ENCODE measurements at regions not wholly inside any gene's neighbourhood (a gene's known extent, or its start where the extent isn't known, plus 50 kb on each side); places are given as distances from the start of the nearest gene placed in this dataset.

DNA sequence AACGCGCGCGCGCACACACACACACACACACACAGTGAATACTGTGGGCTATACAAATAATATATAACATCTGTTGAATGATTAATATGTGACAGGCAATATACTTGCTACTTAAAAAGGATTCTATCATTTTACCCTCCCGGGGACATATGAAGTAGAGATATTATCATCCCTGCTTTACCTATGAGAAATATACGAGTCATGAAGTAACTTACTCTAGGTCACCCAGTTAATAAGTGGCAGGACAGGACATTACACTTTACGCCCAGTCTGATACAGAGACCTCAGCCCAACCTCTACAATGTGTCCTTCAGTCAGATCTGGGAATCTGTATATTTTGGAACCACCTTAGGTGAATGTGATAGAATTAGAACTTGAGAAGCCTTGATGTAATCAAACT, 55.4 kb downstream of the CCDC54 start:
- H3K9me3 Mint-ChIP-seq: peaks cover 0 to 3% (median 0%) of the 10 kb centered on the region in 7 donors
- H3K27ac Mint-ChIP-seq: no peak overlapping the region
- H3K36me3 Mint-ChIP-seq: no peaks in the 10 kb centered on the region

DNA sequence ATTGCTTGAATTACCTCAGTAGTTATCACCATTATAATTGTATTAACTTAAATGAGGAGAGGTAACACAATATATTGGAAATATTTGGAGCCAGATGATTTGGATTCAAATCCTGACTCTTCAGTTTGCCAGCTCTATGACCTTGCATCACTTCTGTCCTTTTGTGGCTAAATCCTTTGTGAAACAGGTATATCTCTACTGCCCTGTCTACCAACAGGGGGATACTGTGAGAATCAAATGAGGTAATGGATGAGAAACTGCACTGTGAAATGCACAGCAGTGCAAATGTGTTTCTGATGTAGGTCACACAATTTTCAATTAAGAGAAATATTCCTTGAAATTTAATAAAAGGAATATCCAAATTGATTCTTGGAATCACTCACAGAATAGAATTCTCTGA, 58.8 kb downstream of the CCDC54 start:
- Mint-ChIP-seq H3K27ac (no peak overlapping the region), H3K36me3 (no peaks in the 10 kb centered on the region), H3K9me3 (peaks cover 0 to 2% (median 0%) of the 10 kb centered on the region in 7 donors), H3K27me3 (peaks cover 44% of the 10 kb centered on the region), H3K4me3 (no peak overlapping the region), H3K4me1 (peaks cover 4 to 11% (median 6%) of the 10 kb centered on the region in 4 donors)
- H3K27ac ChIP-seq (ENCODE audit: insufficient read depth, low read length, poor library complexity, severe bottlenecking): no peak overlapping the region
- H3K4me1 ChIP-seq (ENCODE audit: control insufficient read depth, insufficient read depth, low read length, poor library complexity, severe bottlenecking): peaks cover 8% of the 10 kb centered on the region
- H3K9me3 ChIP-seq (ENCODE audit: control insufficient read depth in 2 of 2, low read length in 2 of 2): no peaks in the 10 kb centered on the region
- H3K27me3 ChIP-seq (ENCODE audit: control insufficient read depth, insufficient read depth, low read length): peaks cover 11% of the 10 kb centered on the region
- no peaks in the 10 kb centered on the region for H3K36me3 ChIP-seq (ENCODE audit: control insufficient read depth, insufficient read depth, low read length)
- no peak overlapping the region for H3K4me3 ChIP-seq (ENCODE audit: low read depth, low read length)
- no peak for ATAC-seq (ENCODE audit: low read depth in 2 of 2)
- DNase-seq: no peak

More for the DNA sequence above, 55.4 kb downstream of the CCDC54 start:
- H3K4me3 ChIP-seq (ENCODE audit: low read depth, low read length): no peak overlapping the region
- peaks cover 23% of the 10 kb centered on the region for H3K4me1 ChIP-seq (ENCODE audit: control insufficient read depth, insufficient read depth, low read length, poor library complexity, severe bottlenecking)
- Mint-ChIP-seq H3K4me1 (peaks cover 7 to 23% (median 14%) of the 10 kb centered on the region in 4 donors), H3K4me3 (peak overlapping the region; percentile 45 to 90 (median 88)), H3K27me3 (peaks cover 59% of the 10 kb centered on the region)
- peaks cover 22% of the 10 kb centered on the region for H3K27me3 ChIP-seq (ENCODE audit: control insufficient read depth, insufficient read depth, low read length)
- DNase-seq: no peak
- H3K27ac ChIP-seq (ENCODE audit: insufficient read depth, low read length, poor library complexity, severe bottlenecking): no peak overlapping the region
- H3K9me3 ChIP-seq (ENCODE audit: control insufficient read depth in 2 of 2, low read length in 2 of 2): no peaks in the 10 kb centered on the region
- no peak for ATAC-seq (ENCODE audit: low read depth in 2 of 2)
- no peaks in the 10 kb centered on the region for H3K36me3 ChIP-seq (ENCODE audit: control insufficient read depth, insufficient read depth, low read length)

DNA sequence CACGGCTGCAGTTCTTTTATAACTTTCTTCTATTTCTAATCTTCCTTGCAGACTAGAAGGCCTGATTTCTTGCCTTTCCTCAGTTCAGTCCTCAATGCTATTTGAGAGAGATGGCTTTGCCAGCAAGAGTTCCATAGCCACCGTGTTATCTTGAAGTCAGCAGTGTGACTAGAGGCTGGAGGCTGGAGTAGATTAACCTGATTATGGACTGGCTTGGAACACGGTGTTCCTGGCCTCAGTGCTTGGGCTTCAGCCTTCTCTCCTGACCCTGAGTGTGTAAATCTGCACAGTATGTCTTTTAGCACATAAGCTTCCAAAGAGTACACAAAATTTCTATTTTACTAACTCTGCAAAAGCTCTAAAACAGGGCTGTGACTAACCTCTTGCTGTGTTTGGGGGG, 61.4 kb downstream of the CCDC54 start:
- Mint-ChIP-seq H3K27ac (no peak overlapping the region), H3K4me3 (no peak overlapping the region), H3K27me3 (peaks cover 35% of the 10 kb centered on the region), H3K9me3 (no peaks in the 10 kb centered on the region), H3K4me1 (peaks cover 0 to 5% (median 0%) of the 10 kb centered on the region in 4 donors), H3K36me3 (no peaks in the 10 kb centered on the region)
- Histone ChIP-seq H3K4me3 (ENCODE audit: low read depth, low read length) (no peak overlapping the region), H3K27ac (ENCODE audit: insufficient read depth, low read length, poor library complexity, severe bottlenecking) (no peak overlapping the region), H3K36me3 (ENCODE audit: control insufficient read depth, insufficient read depth, low read length) (no peaks in the 10 kb centered on the region), H3K4me1 (ENCODE audit: control insufficient read depth, insufficient read depth, low read length, poor library complexity, severe bottlenecking) (no peaks in the 10 kb centered on the region), H3K9me3 (ENCODE audit: control insufficient read depth in 2 of 2, low read length in 2 of 2) (no peaks in the 10 kb centered on the region), H3K27me3 (ENCODE audit: control insufficient read depth, insufficient read depth, low read length) (peaks cover 6% of the 10 kb centered on the region)
- ATAC-seq (ENCODE audit: low read depth in 2 of 2) (no peak), DNase-seq (no peak)

DNA sequence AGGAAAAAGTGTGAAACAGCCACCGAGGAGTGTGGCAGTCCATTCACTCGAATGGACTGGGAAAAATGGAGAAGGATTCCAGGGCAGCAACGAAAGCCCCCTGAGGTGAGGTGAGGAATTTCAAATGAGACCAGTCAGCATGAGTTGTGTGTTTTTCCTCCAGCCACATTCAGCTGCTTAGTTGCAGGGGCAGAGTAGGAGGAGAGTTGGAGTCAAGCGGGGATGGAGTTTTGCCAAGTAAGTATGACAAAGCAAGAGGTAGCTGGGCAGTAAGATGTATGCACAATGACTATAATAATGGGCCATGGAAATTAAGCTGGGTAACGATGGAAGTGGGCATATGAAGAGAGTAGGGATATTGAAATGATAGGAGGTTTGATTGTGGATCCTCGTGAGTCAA, 64.4 kb downstream of the CCDC54 start:
- peaks cover 0 to 2% (median 0%) of the 10 kb centered on the region in 7 donors for H3K9me3 Mint-ChIP-seq
- no peak overlapping the region for H3K4me3 ChIP-seq (ENCODE audit: low read depth, low read length)
- H3K27me3 Mint-ChIP-seq: peaks cover 25% of the 10 kb centered on the region
- DNase-seq (no peak), ATAC-seq (ENCODE audit: low read depth in 2 of 2) (no peak)
- H3K9me3 ChIP-seq (ENCODE audit: control insufficient read depth in 2 of 2, low read length in 2 of 2): no peaks in the 10 kb centered on the region
- H3K27me3 ChIP-seq (ENCODE audit: control insufficient read depth, insufficient read depth, low read length): no peaks in the 10 kb centered on the region
- no peaks in the 10 kb centered on the region for H3K4me1 ChIP-seq (ENCODE audit: control insufficient read depth, insufficient read depth, low read length, poor library complexity, severe bottlenecking)
- H3K27ac ChIP-seq (ENCODE audit: insufficient read depth, low read length, poor library complexity, severe bottlenecking): no peak overlapping the region
- H3K36me3 ChIP-seq (ENCODE audit: control insufficient read depth, insufficient read depth, low read length): no peaks in the 10 kb centered on the region
- no peak overlapping the region for H3K4me3 Mint-ChIP-seq
- no peak overlapping the region for H3K27ac Mint-ChIP-seq
- H3K36me3 Mint-ChIP-seq: no peaks in the 10 kb centered on the region
- no peaks in the 10 kb centered on the region for H3K4me1 Mint-ChIP-seq

DNA sequence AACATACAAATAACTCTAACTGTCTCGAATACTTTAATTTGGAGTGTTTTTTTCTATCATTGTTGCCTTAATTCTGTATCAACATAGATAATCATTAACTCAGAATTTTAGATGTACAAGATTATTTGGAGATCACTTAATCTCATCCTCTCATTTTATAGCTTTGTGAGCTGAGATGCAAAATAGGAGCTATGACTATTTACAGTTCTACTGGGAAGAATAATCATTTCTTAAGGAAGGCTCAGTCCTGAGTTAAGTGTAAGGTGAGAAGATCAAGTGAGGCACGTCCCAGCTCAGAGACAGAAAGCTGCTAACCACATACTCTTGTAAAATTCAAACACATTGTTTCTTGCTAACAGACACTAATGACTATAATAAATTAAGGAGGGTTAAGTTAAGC, 66.2 kb downstream of the CCDC54 start:
- Histone ChIP-seq H3K4me3 (ENCODE audit: low read depth, low read length) (no peak overlapping the region), H3K9me3 (ENCODE audit: control insufficient read depth in 2 of 2, low read length in 2 of 2) (no peaks in the 10 kb centered on the region), H3K27ac (ENCODE audit: insufficient read depth, low read length, poor library complexity, severe bottlenecking) (no peak overlapping the region), H3K27me3 (ENCODE audit: control insufficient read depth, insufficient read depth, low read length) (peaks cover 2% of the 10 kb centered on the region), H3K4me1 (ENCODE audit: control insufficient read depth, insufficient read depth, low read length, poor library complexity, severe bottlenecking) (no peaks in the 10 kb centered on the region), H3K36me3 (ENCODE audit: control insufficient read depth, insufficient read depth, low read length) (no peaks in the 10 kb centered on the region)
- ATAC-seq (ENCODE audit: low read depth in 2 of 2) (no peak), DNase-seq (no peak)
- Mint-ChIP-seq H3K4me1 (no peaks in the 10 kb centered on the region), H3K4me3 (no peak overlapping the region), H3K27me3 (peaks cover 28% of the 10 kb centered on the region), H3K36me3 (no peaks in the 10 kb centered on the region), H3K9me3 (peaks cover 0 to 6% (median 0%) of the 10 kb centered on the region in 7 donors), H3K27ac (no peak overlapping the region)

DNA sequence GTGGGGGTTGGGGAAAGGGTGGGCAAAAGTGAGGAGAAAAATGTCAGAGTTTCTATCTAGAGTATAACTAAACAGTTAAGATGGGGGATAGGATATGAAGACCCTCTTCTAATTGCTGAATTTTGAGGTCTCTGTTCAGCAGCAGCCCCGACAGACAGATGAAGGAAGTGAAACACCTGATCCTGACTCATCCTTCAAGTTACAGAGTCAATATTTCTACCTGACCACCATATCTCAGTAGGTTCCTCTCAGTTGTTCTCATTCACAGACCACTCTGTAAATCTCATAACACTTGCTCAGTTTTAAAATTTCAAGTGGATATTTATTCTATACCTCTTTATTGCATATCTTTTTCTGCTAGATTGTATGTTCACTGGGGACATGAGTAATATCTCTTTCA, 69.5 kb downstream of the CCDC54 start:
- Mint-ChIP-seq H3K4me3 (no peak overlapping the region), H3K4me1 (no peaks in the 10 kb centered on the region), H3K27ac (no peak overlapping the region), H3K36me3 (no peaks in the 10 kb centered on the region), H3K27me3 (peaks cover 27% of the 10 kb centered on the region), H3K9me3 (peaks cover 0 to 7% (median 0%) of the 10 kb centered on the region in 7 donors)
- Histone ChIP-seq H3K27ac (ENCODE audit: insufficient read depth, low read length, poor library complexity, severe bottlenecking) (no peak overlapping the region), H3K4me3 (ENCODE audit: low read depth, low read length) (no peak overlapping the region), H3K4me1 (ENCODE audit: control insufficient read depth, insufficient read depth, low read length, poor library complexity, severe bottlenecking) (no peaks in the 10 kb centered on the region), H3K36me3 (ENCODE audit: control insufficient read depth, insufficient read depth, low read length) (no peaks in the 10 kb centered on the region), H3K9me3 (ENCODE audit: control insufficient read depth in 2 of 2, low read length in 2 of 2) (no peaks in the 10 kb centered on the region), H3K27me3 (ENCODE audit: control insufficient read depth, insufficient read depth, low read length) (peaks cover 3% of the 10 kb centered on the region)
- no peak for DNase-seq
- ATAC-seq (ENCODE audit: low read depth in 2 of 2): no peak

DNA sequence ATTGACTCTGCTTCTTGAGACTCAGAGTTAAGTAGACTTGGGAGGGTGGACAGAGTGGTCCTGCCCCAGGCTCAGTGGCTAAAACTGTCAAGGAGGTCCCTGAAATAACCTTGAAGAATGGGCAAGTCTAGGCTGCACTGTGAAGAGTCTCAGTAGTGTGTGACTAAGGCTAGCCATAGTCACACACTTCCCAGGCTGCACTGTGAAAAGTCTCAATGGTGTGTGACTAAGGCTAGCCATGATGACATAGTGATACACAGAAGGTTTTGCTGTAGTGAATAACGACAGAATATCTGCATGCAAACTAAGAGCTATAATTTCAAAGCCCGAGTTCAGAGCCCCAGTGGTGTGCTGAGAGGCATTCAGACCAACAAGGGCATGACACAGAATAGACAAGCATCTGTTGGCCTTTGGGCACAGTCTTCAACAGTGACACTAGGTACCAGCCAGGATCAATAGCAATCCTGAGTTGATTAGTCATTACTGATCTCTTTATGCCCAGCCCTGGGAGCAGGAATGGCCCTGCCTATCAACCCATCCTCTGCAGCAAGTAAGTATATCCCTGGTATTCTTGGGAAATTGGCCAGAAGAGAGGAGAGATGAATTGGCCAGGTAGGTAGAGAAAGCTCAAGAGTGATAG, 72.4 kb upstream of the BBX start:
- Histone ChIP-seq H3K4me1 (ENCODE audit: control insufficient read depth, insufficient read depth, low read length, poor library complexity, severe bottlenecking) (no peaks in the 10 kb centered on the region), H3K27me3 (ENCODE audit: control insufficient read depth, insufficient read depth, low read length) (peaks cover 3% of the 10 kb centered on the region), H3K4me3 (ENCODE audit: low read depth, low read length) (no peak overlapping the region), H3K36me3 (ENCODE audit: control insufficient read depth, insufficient read depth, low read length) (no peaks in the 10 kb centered on the region), H3K27ac (ENCODE audit: insufficient read depth, low read length, poor library complexity, severe bottlenecking) (no peak overlapping the region), H3K9me3 (ENCODE audit: control insufficient read depth in 2 of 2, low read length in 2 of 2) (no peaks in the 10 kb centered on the region)
- Mint-ChIP-seq H3K36me3 (no peaks in the 10 kb centered on the region), H3K4me1 (no peaks in the 10 kb centered on the region), H3K9me3 (peaks cover 0 to 7% (median 0%) of the 10 kb centered on the region in 7 donors), H3K27ac (no peak overlapping the region), H3K4me3 (no peak overlapping the region), H3K27me3 (peaks cover 18% of the 10 kb centered on the region)
- no peak for DNase-seq
- ATAC-seq (ENCODE audit: low read depth in 2 of 2): no peak

DNA sequence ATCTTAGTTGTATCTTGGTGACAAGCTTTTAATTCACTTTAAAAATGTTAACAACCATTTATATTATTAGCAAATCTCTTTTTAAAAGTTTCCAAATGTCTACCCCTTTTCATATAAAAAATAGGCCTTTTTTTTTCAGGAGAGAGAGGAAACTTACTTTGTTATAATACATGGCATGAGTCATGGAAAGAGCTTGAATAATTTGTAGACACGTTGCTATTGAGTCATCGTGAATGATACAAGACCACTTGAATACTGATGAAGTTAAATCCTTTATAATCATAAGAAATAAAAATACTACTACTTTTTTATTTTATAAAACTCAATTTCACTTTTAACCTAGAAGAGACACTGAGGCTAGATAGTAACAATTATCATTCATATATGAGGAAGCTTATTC, 70.3 kb upstream of the BBX start:
- H3K9me3 Mint-ChIP-seq: peaks cover 0 to 5% (median 0%) of the 10 kb centered on the region in 7 donors
- no peak overlapping the region for H3K4me3 Mint-ChIP-seq
- ATAC-seq (ENCODE audit: low read depth in 2 of 2): no peak
- Histone ChIP-seq H3K4me1 (ENCODE audit: control insufficient read depth, insufficient read depth, low read length, poor library complexity, severe bottlenecking) (no peaks in the 10 kb centered on the region), H3K27ac (ENCODE audit: insufficient read depth, low read length, poor library complexity, severe bottlenecking) (no peak overlapping the region), H3K4me3 (ENCODE audit: low read depth, low read length) (no peak overlapping the region), H3K36me3 (ENCODE audit: control insufficient read depth, insufficient read depth, low read length) (no peaks in the 10 kb centered on the region), H3K27me3 (ENCODE audit: control insufficient read depth, insufficient read depth, low read length) (peaks cover 3% of the 10 kb centered on the region), H3K9me3 (ENCODE audit: control insufficient read depth in 2 of 2, low read length in 2 of 2) (no peaks in the 10 kb centered on the region)
- no peaks in the 10 kb centered on the region for H3K4me1 Mint-ChIP-seq
- DNase-seq: no peak
- no peaks in the 10 kb centered on the region for H3K36me3 Mint-ChIP-seq
- H3K27ac Mint-ChIP-seq: no peak overlapping the region
- H3K27me3 Mint-ChIP-seq: peaks cover 16% of the 10 kb centered on the region
